ENCODE measurements at regions not wholly inside any gene's neighbourhood (a gene's known extent, or its start where the extent isn't known, plus 50 kb on each side); places are given as distances from the start of the nearest gene placed in this dataset.

DNA sequence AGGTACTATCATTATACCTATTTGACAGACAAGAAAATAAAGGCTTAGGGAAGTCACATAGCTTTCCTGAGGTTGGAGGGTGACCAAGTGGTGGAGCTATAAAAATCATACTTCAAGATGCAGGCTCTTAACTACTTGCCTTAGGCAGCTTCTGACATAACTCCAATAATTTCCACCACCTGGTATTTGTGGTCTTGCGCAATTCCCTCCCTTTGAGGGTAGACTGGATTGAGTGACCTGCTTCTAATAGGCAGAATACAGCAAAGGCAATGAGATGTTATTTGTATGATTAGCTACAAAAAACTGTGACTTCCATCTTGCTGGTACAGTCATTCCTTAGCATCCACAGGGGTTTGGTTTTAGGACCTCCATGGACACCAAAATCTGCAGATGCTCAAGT, 385.5 kb downstream of the TMEM114 start:
- Histone ChIP-seq H3K4me1 (no peaks in the 10 kb centered on the region), H3K36me3 (ENCODE audit: control insufficient read depth, insufficient read depth, low read length) (no peaks in the 10 kb centered on the region), H3K4me3 (ENCODE audit: low read depth, low read length) (no peak overlapping the region), H3K27me3 (replicated peaks; ENCODE audit: control insufficient read depth, insufficient read depth, low read length) (no peaks in the 10 kb centered on the region), H3K9me3 (no peaks in the 10 kb centered on the region)
- no peaks in the 10 kb centered on the region for H3K9me3 Mint-ChIP-seq (ENCODE audit: unreplicated experiment)
- CTCF ChIA-PET: no interaction called here
- no peaks in the 10 kb centered on the region for H3K4me1 Mint-ChIP-seq (ENCODE audit: low read depth, unreplicated experiment)
- no peak overlapping the region for H3K27ac Mint-ChIP-seq (ENCODE audit: unreplicated experiment)
- DNase-seq: peak in 1 of 2 experiments; percentile 1
- TF ChIP-seq, protein P1, sequence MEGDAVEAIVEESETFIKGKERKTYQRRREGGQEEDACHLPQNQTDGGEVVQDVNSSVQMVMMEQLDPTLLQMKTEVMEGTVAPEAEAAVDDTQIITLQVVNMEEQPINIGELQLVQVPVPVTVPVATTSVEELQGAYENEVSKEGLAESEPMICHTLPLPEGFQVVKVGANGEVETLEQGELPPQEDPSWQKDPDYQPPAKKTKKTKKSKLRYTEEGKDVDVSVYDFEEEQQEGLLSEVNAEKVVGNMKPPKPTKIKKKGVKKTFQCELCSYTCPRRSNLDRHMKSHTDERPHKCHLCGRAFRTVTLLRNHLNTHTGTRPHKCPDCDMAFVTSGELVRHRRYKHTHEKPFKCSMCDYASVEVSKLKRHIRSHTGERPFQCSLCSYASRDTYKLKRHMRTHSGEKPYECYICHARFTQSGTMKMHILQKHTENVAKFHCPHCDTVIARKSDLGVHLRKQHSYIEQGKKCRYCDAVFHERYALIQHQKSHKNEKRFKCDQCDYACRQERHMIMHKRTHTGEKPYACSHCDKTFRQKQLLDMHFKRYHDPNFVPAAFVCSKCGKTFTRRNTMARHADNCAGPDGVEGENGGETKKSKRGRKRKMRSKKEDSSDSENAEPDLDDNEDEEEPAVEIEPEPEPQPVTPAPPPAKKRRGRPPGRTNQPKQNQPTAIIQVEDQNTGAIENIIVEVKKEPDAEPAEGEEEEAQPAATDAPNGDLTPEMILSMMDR (IDR thresholded peaks at IDR 0.05; ENCODE audit: insufficient read depth in 1 of 2, low read depth in 1 of 2, low read length in 1 of 2, severe bottlenecking in 1 of 2, unreplicated experiment in 1 of 2): no peak
- no peak overlapping the region for H3K4me3 Mint-ChIP-seq (ENCODE audit: unreplicated experiment)
- no TSS peak for BruUV-seq (replicated peaks)
- POLR2A ChIA-PET: no interaction called here
- H3K36me3 Mint-ChIP-seq (ENCODE audit: insufficient read depth, unreplicated experiment): no peaks in the 10 kb centered on the region
- intact Hi-C loops (cut with micrococcal nuclease; ENCODE audit: unreplicated experiment): no loop called here
- H3K27me3 Mint-ChIP-seq (ENCODE audit: insufficient read depth, unreplicated experiment): peaks cover 6% of the 10 kb centered on the region

DNA sequence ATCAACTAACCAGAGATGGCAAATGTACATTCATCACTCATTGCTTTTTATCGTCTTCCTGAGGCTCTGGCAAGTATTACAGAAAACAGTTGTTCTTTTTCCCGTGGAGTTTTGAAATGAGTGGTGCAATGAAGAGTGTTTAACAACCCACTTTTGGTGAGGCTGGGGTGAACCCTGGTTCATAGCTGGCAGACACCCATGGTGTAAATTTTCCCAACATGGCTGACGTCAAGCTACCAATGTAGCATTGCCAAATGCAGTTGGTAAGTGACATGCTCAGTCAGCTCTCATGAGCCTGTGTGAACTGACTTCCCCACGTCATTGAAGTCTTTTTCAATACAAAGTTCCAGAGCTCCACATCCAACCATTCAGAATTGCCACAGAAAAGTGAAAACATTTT, 386.2 kb downstream of the TMEM114 start:
- no peaks in the 10 kb centered on the region for H3K9me3 Mint-ChIP-seq (ENCODE audit: unreplicated experiment)
- Histone ChIP-seq H3K9me3 (no peaks in the 10 kb centered on the region), H3K4me1 (no peaks in the 10 kb centered on the region), H3K36me3 (ENCODE audit: control insufficient read depth, insufficient read depth, low read length) (no peaks in the 10 kb centered on the region), H3K27me3 (replicated peaks; ENCODE audit: control insufficient read depth, insufficient read depth, low read length) (no peaks in the 10 kb centered on the region), H3K4me3 (ENCODE audit: low read depth, low read length) (no peak overlapping the region)
- intact Hi-C loops (cut with micrococcal nuclease; ENCODE audit: unreplicated experiment): no loop called here
- H3K4me1 Mint-ChIP-seq (ENCODE audit: low read depth, unreplicated experiment): no peaks in the 10 kb centered on the region
- POLR2A ChIA-PET: no interaction called here
- no peak overlapping the region for H3K4me3 Mint-ChIP-seq (ENCODE audit: unreplicated experiment)
- TF ChIP-seq, protein P1 (IDR thresholded peaks at IDR 0.05; ENCODE audit: insufficient read depth in 1 of 2, low read depth in 1 of 2, low read length in 1 of 2, severe bottlenecking in 1 of 2, unreplicated experiment in 1 of 2): no peak
- no TSS peak for BruUV-seq (replicated peaks)
- no peaks in the 10 kb centered on the region for H3K36me3 Mint-ChIP-seq (ENCODE audit: insufficient read depth, unreplicated experiment)
- H3K27ac Mint-ChIP-seq (ENCODE audit: unreplicated experiment): no peak overlapping the region
- peaks cover 6% of the 10 kb centered on the region for H3K27me3 Mint-ChIP-seq (ENCODE audit: insufficient read depth, unreplicated experiment)
- no peak for DNase-seq
- CTCF ChIA-PET: no interaction called here

DNA sequence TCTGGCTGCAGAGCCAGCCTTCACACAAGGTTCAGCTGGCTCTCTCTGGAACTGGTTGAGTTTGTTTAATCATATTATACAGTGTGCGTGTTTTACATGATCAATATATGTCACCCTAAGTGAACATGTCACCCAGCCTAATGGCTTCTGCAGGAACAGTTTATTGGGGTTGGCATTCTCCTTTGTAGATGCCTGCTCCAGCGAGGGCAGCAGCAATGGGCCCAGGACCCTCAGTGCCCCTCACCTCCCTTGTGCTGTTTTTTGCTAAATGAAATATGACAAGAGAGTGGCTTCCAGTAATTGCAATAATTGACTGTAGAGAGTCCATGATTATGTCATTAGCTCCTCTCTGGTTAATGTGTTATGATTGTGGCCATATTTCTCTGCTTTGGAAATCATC, 387.2 kb downstream of the TMEM114 start:
- TF ChIP-seq, protein P1 (IDR thresholded peaks at IDR 0.05; ENCODE audit: insufficient read depth in 1 of 2, low read depth in 1 of 2, low read length in 1 of 2, severe bottlenecking in 1 of 2, unreplicated experiment in 1 of 2): no peak
- BruUV-seq (replicated peaks): no TSS peak
- Histone ChIP-seq H3K36me3 (ENCODE audit: control insufficient read depth, insufficient read depth, low read length) (no peaks in the 10 kb centered on the region), H3K4me3 (ENCODE audit: low read depth, low read length) (no peak overlapping the region), H3K9me3 (no peaks in the 10 kb centered on the region), H3K4me1 (no peaks in the 10 kb centered on the region), H3K27me3 (replicated peaks; ENCODE audit: control insufficient read depth, insufficient read depth, low read length) (no peaks in the 10 kb centered on the region)
- Mint-ChIP-seq H3K36me3 (ENCODE audit: insufficient read depth, unreplicated experiment) (no peaks in the 10 kb centered on the region), H3K4me3 (ENCODE audit: unreplicated experiment) (no peak overlapping the region), H3K9me3 (ENCODE audit: unreplicated experiment) (no peaks in the 10 kb centered on the region), H3K4me1 (ENCODE audit: low read depth, unreplicated experiment) (no peaks in the 10 kb centered on the region), H3K27me3 (ENCODE audit: insufficient read depth, unreplicated experiment) (peaks cover 3% of the 10 kb centered on the region), H3K27ac (ENCODE audit: unreplicated experiment) (no peak overlapping the region)
- intact Hi-C loops (cut with micrococcal nuclease; ENCODE audit: unreplicated experiment): no loop called here
- no peak for DNase-seq
- ChIA-PET CTCF (no interaction called here), POLR2A (no interaction called here)

Data from Caco-2 (cell line).